ENCODE measurements at regions not wholly inside any gene's neighbourhood (a gene's known extent, or its start where the extent isn't known, plus 50 kb on each side); places are given as distances from the start of the nearest gene placed in this dataset.

DNA sequence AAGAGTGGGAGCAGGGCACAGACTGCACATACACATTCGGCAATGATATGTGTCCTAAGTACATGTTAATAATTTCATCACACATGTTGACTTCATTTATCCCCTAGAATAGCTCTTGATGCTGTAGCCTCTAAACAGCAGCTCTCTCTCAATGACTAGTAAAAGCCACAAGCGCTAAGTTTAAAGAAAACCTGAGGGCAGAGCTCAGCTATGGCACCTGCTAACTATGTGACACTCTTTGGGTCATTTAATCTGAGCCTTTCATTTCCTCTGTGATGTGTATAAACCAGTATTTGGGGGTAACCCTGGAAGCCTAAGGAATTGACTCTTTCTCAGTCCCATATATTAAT, 140.6 kb upstream of the MOCS2 start:
- intact Hi-C loops (cut with DNase I), result no loop called here
- Histone ChIP-seq H3K27me3 (no peaks in the 10 kb centered on the region), H3K4me1 (no peaks in the 10 kb centered on the region), H3K9me3 (no peaks in the 10 kb centered on the region), H3K4me3 (no peak overlapping the region), H3K27ac (no peak overlapping the region), H3K36me3 (no peaks in the 10 kb centered on the region)
- TF ChIP-seq, protein P1, sequence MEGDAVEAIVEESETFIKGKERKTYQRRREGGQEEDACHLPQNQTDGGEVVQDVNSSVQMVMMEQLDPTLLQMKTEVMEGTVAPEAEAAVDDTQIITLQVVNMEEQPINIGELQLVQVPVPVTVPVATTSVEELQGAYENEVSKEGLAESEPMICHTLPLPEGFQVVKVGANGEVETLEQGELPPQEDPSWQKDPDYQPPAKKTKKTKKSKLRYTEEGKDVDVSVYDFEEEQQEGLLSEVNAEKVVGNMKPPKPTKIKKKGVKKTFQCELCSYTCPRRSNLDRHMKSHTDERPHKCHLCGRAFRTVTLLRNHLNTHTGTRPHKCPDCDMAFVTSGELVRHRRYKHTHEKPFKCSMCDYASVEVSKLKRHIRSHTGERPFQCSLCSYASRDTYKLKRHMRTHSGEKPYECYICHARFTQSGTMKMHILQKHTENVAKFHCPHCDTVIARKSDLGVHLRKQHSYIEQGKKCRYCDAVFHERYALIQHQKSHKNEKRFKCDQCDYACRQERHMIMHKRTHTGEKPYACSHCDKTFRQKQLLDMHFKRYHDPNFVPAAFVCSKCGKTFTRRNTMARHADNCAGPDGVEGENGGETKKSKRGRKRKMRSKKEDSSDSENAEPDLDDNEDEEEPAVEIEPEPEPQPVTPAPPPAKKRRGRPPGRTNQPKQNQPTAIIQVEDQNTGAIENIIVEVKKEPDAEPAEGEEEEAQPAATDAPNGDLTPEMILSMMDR (IDR thresholded peaks at IDR 0.05), result no peak
- 91% methylated on average over 2 of the region's 2 CpGs for WGBS, 2 donors
- ATAC-seq, result no peak
- no peak for DNase-seq

DNA sequence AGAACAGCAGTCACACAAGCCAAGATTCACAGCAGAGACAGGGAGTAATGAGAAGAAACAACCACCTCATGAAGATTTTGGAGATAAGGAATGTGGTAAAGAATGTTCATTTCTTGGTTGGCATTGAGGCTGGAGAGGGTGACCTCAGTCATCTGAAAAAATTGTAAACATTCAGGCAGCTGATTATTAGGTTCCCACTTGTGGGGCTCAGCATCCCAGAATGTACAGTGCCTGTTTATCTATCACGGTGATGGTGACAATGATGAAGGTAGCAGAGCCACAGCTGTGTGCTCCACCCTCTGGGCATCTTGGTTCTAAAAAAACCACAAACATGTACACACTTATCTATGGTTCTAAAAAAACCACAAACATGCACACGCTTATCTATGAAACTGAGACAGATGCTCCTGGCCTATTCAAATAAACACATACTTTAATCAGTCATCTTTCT, 143.9 kb upstream of the MOCS2 start:
- ATAC-seq (no peak), DNase-seq (no peak)
- Histone ChIP-seq H3K4me3 (no peak overlapping the region), H3K9me3 (no peaks in the 10 kb centered on the region), H3K27me3 (no peaks in the 10 kb centered on the region), H3K36me3 (no peaks in the 10 kb centered on the region), H3K4me1 (no peaks in the 10 kb centered on the region), H3K27ac (no peak overlapping the region)
- intact Hi-C loops (cut with DNase I), result no loop called here
- TF ChIP-seq, protein P1 (IDR thresholded peaks at IDR 0.05), result no peak
- WGBS, 2 donors, result 69 to 75% methylated on average over 2 of the region's 2 CpGs

DNA sequence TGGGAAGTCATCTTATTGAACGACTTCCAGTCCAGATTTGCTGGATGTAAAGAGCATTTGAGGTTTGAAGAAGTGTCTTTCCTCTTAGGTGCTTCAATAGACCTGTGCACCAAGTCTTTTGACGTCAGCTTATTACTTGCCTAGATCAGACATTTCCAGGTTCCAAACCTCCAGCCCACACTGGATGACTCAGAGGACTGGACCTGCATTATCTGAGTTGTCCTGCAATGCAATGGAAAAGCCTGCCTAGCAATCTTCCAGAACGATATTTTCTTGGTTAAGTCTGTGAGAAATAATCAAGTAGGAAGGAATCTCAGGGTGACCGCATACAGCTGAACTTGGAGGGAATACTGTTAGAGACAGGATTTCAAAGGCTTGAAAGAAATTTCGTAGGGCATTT, 147.2 kb upstream of the MOCS2 start:
- 58 to 67% methylated on average over 5 of the region's 5 CpGs for WGBS, 2 donors
- TF ChIP-seq, protein P1 (IDR thresholded peaks at IDR 0.05), result no peak
- ATAC-seq, result peak in 7 of 8 donors; percentile 24 to 77 (median 55)
- Histone ChIP-seq H3K9me3 (no peaks in the 10 kb centered on the region), H3K36me3 (no peaks in the 10 kb centered on the region), H3K4me3 (no peak overlapping the region), H3K4me1 (no peaks in the 10 kb centered on the region), H3K27me3 (no peaks in the 10 kb centered on the region), H3K27ac (peak overlapping the region in 3 of 10 donors; percentile 24 to 31 (median 25))
- peak in 1 of 2 donors; percentile 8 for DNase-seq
- intact Hi-C loops (cut with DNase I), result no loop called here

DNA sequence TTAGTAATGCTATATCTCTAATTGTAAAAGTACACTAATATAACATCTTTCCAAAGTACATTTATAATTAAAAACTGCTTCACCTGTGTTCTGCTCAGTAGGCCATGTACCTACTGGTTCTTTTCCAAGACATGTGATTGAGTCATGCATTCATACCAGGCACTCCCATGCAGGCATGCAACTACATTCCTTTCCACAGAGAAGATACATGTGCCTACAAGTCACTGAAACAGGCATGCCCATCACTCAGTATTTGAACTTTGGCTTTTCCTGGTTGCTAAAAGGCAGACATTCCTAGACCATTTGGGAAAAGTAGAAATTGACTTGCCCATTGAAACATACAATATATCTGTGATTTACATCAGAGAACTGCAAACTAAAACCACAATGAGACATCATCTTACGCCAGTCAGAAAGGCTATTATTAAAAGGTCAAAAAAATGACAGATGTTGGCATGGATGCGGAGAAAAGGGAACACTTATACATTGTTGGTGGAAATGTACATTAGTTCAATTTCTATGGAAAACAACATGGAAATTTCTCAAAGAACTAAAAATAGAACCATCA, 148.3 kb upstream of the MOCS2 start:
- no peaks in the 10 kb centered on the region for H3K9me3 ChIP-seq
- no peaks in the 10 kb centered on the region for H3K4me1 ChIP-seq
- no peak overlapping the region for H3K4me3 ChIP-seq
- DNase-seq (no peak), ATAC-seq (no peak)
- 93 to 99% methylated on average over 2 of the region's 2 CpGs for WGBS, 2 donors
- TF ChIP-seq, protein P1 (IDR thresholded peaks at IDR 0.05), result no peak
- intact Hi-C loops (cut with DNase I), result no loop called here
- no peaks in the 10 kb centered on the region for H3K36me3 ChIP-seq
- no peak overlapping the region for H3K27ac ChIP-seq
- no peaks in the 10 kb centered on the region for H3K27me3 ChIP-seq
